Peyer's patch (tissue), 4 donors: ENCODE measurements at regions not wholly inside any gene's neighbourhood (a gene's known extent, or its start where the extent isn't known, plus 50 kb on each side); places are given as distances from the start of the nearest gene placed in this dataset.

Experiments
- POLR2A ChIP-seq, 2 donors: fragments of 450-650 bp; IDR thresholded peaks; one replicate each; pipeline ENCODE4 v1.5.1; 2017; ENCODE audit warnings: antibody characterized with exemption in 2 of 2, mild to moderate bottlenecking in 2 of 2, moderate library complexity in 2 of 2
- TF ChIP-seq, protein P1 (sequence below), 6 experiments: fragments of 450-650 bp in 4 of 6; fragments of 200-600 bp in 2 of 6; sonication (generic) in 1 of 6; IDR thresholded peaks; one replicate each; pipeline ENCODE4 v1.5.1; 2017 to 2019; ENCODE audit warnings: antibody characterized with exemption in 6 of 6, mild to moderate bottlenecking in 3 of 6, moderate library complexity in 1 of 6

DNA sequence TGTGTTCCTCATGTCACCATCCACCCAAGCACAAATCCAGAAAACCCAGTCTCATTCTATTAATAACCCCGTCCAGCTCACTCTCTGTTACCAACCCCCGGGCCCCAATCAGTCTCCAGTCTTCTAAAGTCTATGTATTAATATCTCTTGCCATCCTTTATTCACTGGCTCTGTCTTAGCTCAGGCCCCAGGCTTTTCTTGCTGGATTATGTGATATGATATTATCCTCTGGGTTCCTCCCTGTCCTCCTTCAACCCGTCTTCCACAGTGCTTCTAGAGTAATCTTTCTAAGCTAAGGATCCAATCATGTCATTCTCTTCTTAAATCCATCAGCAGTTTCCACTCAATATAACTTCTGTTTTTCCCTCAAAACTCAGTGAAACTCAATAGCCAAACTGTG is 240.5 kb upstream of the OSR1 start:
- TF ChIP-seq, protein P1, sequence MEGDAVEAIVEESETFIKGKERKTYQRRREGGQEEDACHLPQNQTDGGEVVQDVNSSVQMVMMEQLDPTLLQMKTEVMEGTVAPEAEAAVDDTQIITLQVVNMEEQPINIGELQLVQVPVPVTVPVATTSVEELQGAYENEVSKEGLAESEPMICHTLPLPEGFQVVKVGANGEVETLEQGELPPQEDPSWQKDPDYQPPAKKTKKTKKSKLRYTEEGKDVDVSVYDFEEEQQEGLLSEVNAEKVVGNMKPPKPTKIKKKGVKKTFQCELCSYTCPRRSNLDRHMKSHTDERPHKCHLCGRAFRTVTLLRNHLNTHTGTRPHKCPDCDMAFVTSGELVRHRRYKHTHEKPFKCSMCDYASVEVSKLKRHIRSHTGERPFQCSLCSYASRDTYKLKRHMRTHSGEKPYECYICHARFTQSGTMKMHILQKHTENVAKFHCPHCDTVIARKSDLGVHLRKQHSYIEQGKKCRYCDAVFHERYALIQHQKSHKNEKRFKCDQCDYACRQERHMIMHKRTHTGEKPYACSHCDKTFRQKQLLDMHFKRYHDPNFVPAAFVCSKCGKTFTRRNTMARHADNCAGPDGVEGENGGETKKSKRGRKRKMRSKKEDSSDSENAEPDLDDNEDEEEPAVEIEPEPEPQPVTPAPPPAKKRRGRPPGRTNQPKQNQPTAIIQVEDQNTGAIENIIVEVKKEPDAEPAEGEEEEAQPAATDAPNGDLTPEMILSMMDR (IDR thresholded peaks at IDR 0.05): no peak
- no peak for TF ChIP-seq POLR2A (IDR thresholded peaks at IDR 0.05)
